Kidney (tissue), 13 donors: ENCODE measurements at regions not wholly inside any gene's neighbourhood (a gene's known extent, or its start where the extent isn't known, plus 50 kb on each side); places are given as distances from the start of the nearest gene placed in this dataset.
A peak's percentile ranks its signal among the peaks of the same experiment; 100 is the strongest.

Source experiments
- DNase-seq, 5 donors: peaks; one replicate each; pipeline ENCODE4 v3.0.0-alpha.2; 2013 to 2020
- FAIRE-seq: peaks from 2 replicates; lab custom pipeline; 2012; peaks lifted over from hg19 to GRCh38; lab: Jason Lieb, UNC
- H3K27ac ChIP-seq, 2 donors: one replicate each; pipeline ENCODE4 v1.7.0; 2013; ENCODE audit warnings: low read depth in 2 of 2, low read length in 2 of 2, inconsistent platforms in 1 of 2
- H3K27me3 ChIP-seq: one replicate; pipeline ENCODE4 v1.7.1; 2013; ENCODE audit warnings: low read length, inconsistent platforms; ENCODE audit not compliant: control insufficient read depth, insufficient read depth
- H3K36me3 ChIP-seq, 3 donors: one replicate each; pipeline versions ENCODE4 v1.7.0 to v1.7.1; 2013; ENCODE audit warnings: low read length in 3 of 3, control low read depth in 1 of 3, inconsistent platforms in 1 of 3; ENCODE audit not compliant: insufficient read depth in 3 of 3, control insufficient read depth in 2 of 3
- H3K4me1 ChIP-seq, 3 donors: one replicate each; pipeline versions ENCODE4 v1.7.0 to v1.7.1; 2013; ENCODE audit warnings: low read length in 3 of 3, inconsistent platforms in 1 of 3, low read depth in 1 of 3; ENCODE audit not compliant: control insufficient read depth in 2 of 3, insufficient read depth in 2 of 3
- H3K4me3 ChIP-seq, 3 donors: one replicate each; pipeline versions ENCODE4 v1.7.0 to v1.8.1; 2013; ENCODE audit warnings: low read length in 3 of 3, control low read depth in 1 of 3, inconsistent platforms in 1 of 3
- H3K9ac ChIP-seq, 3 donors: one replicate each; pipeline versions ENCODE4 v1.7.0 to v1.7.1; 2013; ENCODE audit warnings: low read length in 3 of 3, control low read depth in 1 of 3, inconsistent platforms in 1 of 3
- H3K9me3 ChIP-seq, 3 donors: one replicate each; pipeline versions ENCODE4 v1.7.0 to v1.7.1; 2013; ENCODE audit warnings: low read length in 3 of 3, control low read depth in 1 of 3, inconsistent platforms in 1 of 3; ENCODE audit not compliant: control insufficient read depth in 2 of 3, insufficient read depth in 1 of 3
- CTCF ChIP-seq: IDR thresholded peaks from 3 replicates; pipeline ENCODE4 v1.5.1; 2012; ENCODE audit warnings: mild to moderate bottlenecking, moderate library complexity, borderline replicate concordance; ENCODE audit not compliant: insufficient read depth; ENCODE audit errors: extremely low read depth
- intact Hi-C: fragments of 100-400 bp; cut with DNase I; formaldehyde crosslinking; loops from one replicate; pipeline ENCODE4 v1.11.1; 2022
- donor health status: control.
- donor health status: control.
- donor health status: control.
- donor health status: control.
- donor health status: control.
- donor health status: DM: yes; HTN: yes; CAD: no.
- donor health status: Normal renal cell carcinoma (clear cell type).

- intact Hi-C loops: no loop called here
- Histone ChIP-seq H3K4me3 (no peak overlapping the region), H3K36me3 (no peaks in the 10 kb centered on the region), H3K9ac (no peak overlapping the region), H3K27ac (no peak overlapping the region), H3K4me1 (no peaks in the 10 kb centered on the region), H3K27me3 (no peaks in the 10 kb centered on the region), H3K9me3 (no peaks in the 10 kb centered on the region)
- DNase-seq (no peak), FAIRE-seq (no peak)
- TF ChIP-seq CTCF: no peak
Measured at GRCh38 chr3:19093084-19093483, 55.2 kb upstream of the KCNH8 start.

DNA sequence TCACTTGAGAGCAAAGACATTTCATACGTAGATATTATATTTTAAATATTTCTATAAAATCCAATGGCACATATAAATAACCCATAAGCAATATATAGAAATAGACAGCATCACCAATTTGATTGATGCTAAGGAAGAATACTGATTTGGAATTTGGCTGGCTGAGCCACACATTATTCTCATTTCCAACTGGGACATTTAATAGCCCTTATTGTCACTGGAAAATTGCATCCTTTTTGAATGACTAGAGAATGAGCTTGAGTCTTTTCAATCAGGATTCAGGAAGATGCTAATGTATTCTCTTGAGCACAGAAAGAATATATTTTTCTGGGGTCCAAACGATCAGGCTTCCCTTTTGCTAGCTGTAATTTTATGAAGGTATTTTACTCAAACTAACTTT is 70.9 kb upstream of the KCNH8 start:
- no peaks in the 10 kb centered on the region for H3K36me3 ChIP-seq
- no peaks in the 10 kb centered on the region for H3K27me3 ChIP-seq
- no peak overlapping the region for H3K9ac ChIP-seq
- H3K27ac ChIP-seq: no peak overlapping the region
- no peak for TF ChIP-seq CTCF
- DNase-seq (no peak), FAIRE-seq (no peak)
- intact Hi-C loops: no loop called here
- H3K4me1 ChIP-seq: no peaks in the 10 kb centered on the region
- H3K9me3 ChIP-seq: no peaks in the 10 kb centered on the region
- H3K4me3 ChIP-seq: no peak overlapping the region

DNA sequence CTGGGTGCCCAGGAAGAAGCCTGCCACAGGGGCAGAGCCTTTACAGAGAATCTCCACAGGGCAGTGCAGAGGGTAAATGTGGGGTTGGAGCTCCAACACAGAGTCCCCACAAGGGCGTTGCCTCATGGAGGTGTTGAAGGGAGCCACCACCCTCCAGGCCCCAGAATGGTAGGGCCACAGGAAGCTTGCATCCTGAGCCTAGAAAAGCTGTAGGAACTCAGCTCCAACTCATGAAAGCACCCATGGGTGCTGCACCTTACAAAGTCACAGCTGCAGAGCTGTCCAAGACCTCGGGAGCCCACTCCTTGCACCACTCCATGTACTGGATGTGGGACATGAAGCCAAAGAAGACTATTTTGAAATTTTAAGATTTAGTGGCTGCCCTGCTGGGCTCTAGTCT is 73.3 kb upstream of the KCNH8 start:
- Histone ChIP-seq H3K27me3 (no peaks in the 10 kb centered on the region), H3K36me3 (no peaks in the 10 kb centered on the region)
- no peak for FAIRE-seq

More for the DNA sequence above, 73.3 kb upstream of the KCNH8 start:
- Histone ChIP-seq H3K27ac (no peak overlapping the region), H3K4me1 (no peaks in the 10 kb centered on the region), H3K9ac (no peak overlapping the region), H3K9me3 (no peaks in the 10 kb centered on the region), H3K4me3 (no peak overlapping the region)
- no peak for TF ChIP-seq CTCF
- intact Hi-C loops: no loop called here
- DNase-seq: peak in 1 of 5 donors; percentile 34
